OCI-LY7 (cell line): ENCODE measurements at regions not wholly inside any gene's neighbourhood (a gene's known extent, or its start where the extent isn't known, plus 50 kb on each side); places are given as distances from the start of the nearest gene placed in this dataset.

Experiments
- BruUV-seq: library from RNA; stranded (reverse); fragments of 400-500 nt; replicated peaks from 2 replicates; lab custom pipeline; 2021; lab: Mats Ljungman, UMichigan
- CTCF ChIA-PET: fragments of 300-600 bp; sonication (Branson Sonifier 250); formaldehyde crosslinking; loops from one replicate; lab custom pipeline; 2022; ENCODE audit warnings: antibody characterized with exemption; ENCODE audit not compliant: unreplicated experiment; lab: Charles Lee
- POLR2A ChIA-PET: fragments of 300-600 bp; sonication (Branson Sonifier 250); formaldehyde crosslinking; loops from one replicate; lab custom pipeline; 2022; ENCODE audit warnings: antibody characterized with exemption; lab: Charles Lee
- DNase-seq: peaks from one replicate; pipeline ENCODE4 v3.0.0-alpha.2; 2015; ENCODE audit warnings: low spot score
- H2AFZ ChIP-seq: fragments of 200-600 bp; sonication (generic), shearing (Covaris generic); 2 replicates; pipeline ENCODE4 v1.6.1; 2014; ENCODE audit warnings: mild to moderate bottlenecking, antibody characterized with exemption, low read length, moderate library complexity
- H3K27ac ChIP-seq: fragments of 200-600 bp; sonication (generic); 2 replicates; pipeline ENCODE4 v1.5.1; 2014; ENCODE audit warnings: mixed run types, low read depth, mild to moderate bottlenecking, moderate library complexity, low read length, inconsistent platforms; ENCODE audit not compliant: poor library complexity, severe bottlenecking
- H3K36me3 ChIP-seq: fragments of 200-600 bp; sonication (generic); 2 replicates; pipeline ENCODE4 v1.6.1; 2014; ENCODE audit warnings: mild to moderate bottlenecking, antibody characterized with exemption, low read length, moderate library complexity, mixed read lengths; ENCODE audit not compliant: insufficient read depth
- H3K4me1 ChIP-seq: fragments of 200-600 bp; sonication (generic); 2 replicates; pipeline ENCODE4 v1.5.1; 2014; ENCODE audit warnings: mild to moderate bottlenecking, low read length; ENCODE audit not compliant: insufficient read depth, poor library complexity, severe bottlenecking
- H3K4me2 ChIP-seq: fragments of 200-600 bp; sonication (generic); 2 replicates; pipeline ENCODE4 v1.6.1; 2014; ENCODE audit warnings: mild to moderate bottlenecking, low read length
- H3K4me3 ChIP-seq: fragments of 200-600 bp; sonication (generic); 2 replicates; pipeline ENCODE4 v1.5.1; 2014; ENCODE audit warnings: mild to moderate bottlenecking, low read depth, low read length; ENCODE audit not compliant: poor library complexity, severe bottlenecking
- H3K79me2 ChIP-seq: fragments of 200-600 bp; sonication (generic); 2 replicates; pipeline ENCODE4 v1.6.1; 2016; ENCODE audit warnings: low read depth, mild to moderate bottlenecking, low read length, moderate library complexity, mixed read lengths; ENCODE audit not compliant: insufficient read depth
- H3K9me2 ChIP-seq: fragments of 200-600 bp; sonication (generic); 2 replicates; pipeline ENCODE4 v1.6.1; 2016; ENCODE audit warnings: mild to moderate bottlenecking, low read length, mixed read lengths; ENCODE audit not compliant: insufficient read depth
- H3K9me3 ChIP-seq: fragments of 200-600 bp; sonication (generic); 2 replicates; pipeline ENCODE4 v1.6.1; 2014; ENCODE audit warnings: mild to moderate bottlenecking, mixed run types, low read length, mixed read lengths
- H4K20me1 ChIP-seq: fragments of 200-600 bp; sonication (generic); 2 replicates; pipeline ENCODE4 v1.6.1; 2014; ENCODE audit warnings: mild to moderate bottlenecking, antibody characterized with exemption, low read length, moderate library complexity, mixed read lengths; ENCODE audit not compliant: insufficient read depth
- EZH2phosphoT487 ChIP-seq: fragments of 200-600 bp; sonication (generic); IDR thresholded peaks from 2 replicates; pipeline ENCODE4 v1.6.1; 2018; ENCODE audit warnings: low read depth, borderline replicate concordance, mild to moderate bottlenecking, mixed run types, antibody characterized with exemption, low read length, moderate library complexity, mixed read lengths
- intact Hi-C: fragments of 100-400 bp; cut with micrococcal nuclease; formaldehyde crosslinking; loops from one replicate; pipeline ENCODE4 v1.10.0; 2022; ENCODE audit not compliant: unreplicated experiment
- TF ChIP-seq, protein P1 (sequence below): fragments of 200-600 bp; sonication (generic); conservative IDR thresholded peaks from 2 replicates; pipeline ENCODE4 v1.5.1; 2014; ENCODE audit warnings: mild to moderate bottlenecking, antibody characterized with exemption, low read length, moderate library complexity, mixed read lengths

DNA sequence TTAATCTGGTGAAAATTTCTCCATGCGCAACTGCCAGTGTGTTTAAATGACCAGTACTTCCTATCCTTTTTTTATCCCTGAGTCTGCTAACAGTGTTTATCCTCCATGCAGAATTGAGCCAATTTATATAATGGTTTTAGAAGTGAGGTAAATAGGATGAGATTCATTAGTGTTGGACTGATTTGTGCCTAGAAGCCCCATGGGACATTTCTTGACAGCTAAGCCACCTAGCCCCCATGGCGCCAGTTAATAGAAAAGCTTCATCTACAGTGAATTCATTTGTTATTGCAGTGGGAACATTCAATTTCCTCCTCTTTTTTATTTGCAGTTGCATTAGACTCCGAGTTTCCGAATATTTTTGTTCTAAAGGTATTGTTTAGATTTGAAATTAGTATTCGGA, 175.6 kb downstream of the ARL6IP6 start:
- intact Hi-C loops, result no loop called here
- no peak for DNase-seq
- Histone ChIP-seq H3K4me3 (no peak overlapping the region), H4K20me1 (no peaks in the 10 kb centered on the region), H2AFZ (no peak overlapping the region), H3K9me2 (no peaks in the 10 kb centered on the region), H3K36me3 (no peaks in the 10 kb centered on the region), H3K79me2 (no peaks in the 10 kb centered on the region), H3K9me3 (no peaks in the 10 kb centered on the region), H3K4me2 (no peak overlapping the region), H3K27ac (no peak overlapping the region), H3K4me1 (no peaks in the 10 kb centered on the region)
- CTCF ChIA-PET, result no interaction called here
- no peak for TF ChIP-seq EZH2phosphoT487
- TF ChIP-seq, protein P1, sequence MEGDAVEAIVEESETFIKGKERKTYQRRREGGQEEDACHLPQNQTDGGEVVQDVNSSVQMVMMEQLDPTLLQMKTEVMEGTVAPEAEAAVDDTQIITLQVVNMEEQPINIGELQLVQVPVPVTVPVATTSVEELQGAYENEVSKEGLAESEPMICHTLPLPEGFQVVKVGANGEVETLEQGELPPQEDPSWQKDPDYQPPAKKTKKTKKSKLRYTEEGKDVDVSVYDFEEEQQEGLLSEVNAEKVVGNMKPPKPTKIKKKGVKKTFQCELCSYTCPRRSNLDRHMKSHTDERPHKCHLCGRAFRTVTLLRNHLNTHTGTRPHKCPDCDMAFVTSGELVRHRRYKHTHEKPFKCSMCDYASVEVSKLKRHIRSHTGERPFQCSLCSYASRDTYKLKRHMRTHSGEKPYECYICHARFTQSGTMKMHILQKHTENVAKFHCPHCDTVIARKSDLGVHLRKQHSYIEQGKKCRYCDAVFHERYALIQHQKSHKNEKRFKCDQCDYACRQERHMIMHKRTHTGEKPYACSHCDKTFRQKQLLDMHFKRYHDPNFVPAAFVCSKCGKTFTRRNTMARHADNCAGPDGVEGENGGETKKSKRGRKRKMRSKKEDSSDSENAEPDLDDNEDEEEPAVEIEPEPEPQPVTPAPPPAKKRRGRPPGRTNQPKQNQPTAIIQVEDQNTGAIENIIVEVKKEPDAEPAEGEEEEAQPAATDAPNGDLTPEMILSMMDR, result no peak
- POLR2A ChIA-PET, result interaction anchor here (0.6 to 0.7 kb wide), 2 partner anchors 110 to 926 kb away, joined by 3 read pairs; no protein-coding TSS in a partner anchor
- BruUV-seq, result no TSS peak

DNA sequence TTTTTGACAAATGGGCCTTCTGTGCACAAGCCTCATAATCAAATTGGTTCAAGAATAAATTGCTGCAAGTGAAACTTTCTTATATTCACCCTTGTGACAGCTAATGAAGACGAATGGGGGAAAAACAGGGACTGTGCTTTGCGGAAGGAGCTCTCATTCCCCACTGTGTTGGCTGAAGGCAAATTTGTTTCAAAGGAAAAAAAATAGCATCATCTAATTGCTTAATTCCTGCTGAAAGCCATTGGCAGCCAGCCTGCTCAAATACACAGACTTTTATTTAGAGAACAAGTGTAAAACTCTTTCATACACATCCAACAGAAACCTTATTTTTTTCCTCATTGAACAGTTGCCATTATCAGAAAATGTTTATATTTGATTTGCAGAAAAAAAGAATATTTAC, 172.3 kb downstream of the ARL6IP6 start:
- Histone ChIP-seq H2AFZ (no peak overlapping the region), H3K9me3 (no peaks in the 10 kb centered on the region), H3K4me1 (no peaks in the 10 kb centered on the region), H3K36me3 (no peaks in the 10 kb centered on the region), H3K9me2 (no peaks in the 10 kb centered on the region), H3K79me2 (no peaks in the 10 kb centered on the region), H4K20me1 (no peaks in the 10 kb centered on the region), H3K27ac (no peak overlapping the region), H3K4me2 (no peak overlapping the region), H3K4me3 (no peak overlapping the region)
- no peak for DNase-seq
- ChIA-PET POLR2A (no interaction called here), CTCF (no interaction called here)
- intact Hi-C loops, result no loop called here
- BruUV-seq, result no TSS peak
- no peak for TF ChIP-seq EZH2phosphoT487
- TF ChIP-seq, protein P1, result no peak

DNA sequence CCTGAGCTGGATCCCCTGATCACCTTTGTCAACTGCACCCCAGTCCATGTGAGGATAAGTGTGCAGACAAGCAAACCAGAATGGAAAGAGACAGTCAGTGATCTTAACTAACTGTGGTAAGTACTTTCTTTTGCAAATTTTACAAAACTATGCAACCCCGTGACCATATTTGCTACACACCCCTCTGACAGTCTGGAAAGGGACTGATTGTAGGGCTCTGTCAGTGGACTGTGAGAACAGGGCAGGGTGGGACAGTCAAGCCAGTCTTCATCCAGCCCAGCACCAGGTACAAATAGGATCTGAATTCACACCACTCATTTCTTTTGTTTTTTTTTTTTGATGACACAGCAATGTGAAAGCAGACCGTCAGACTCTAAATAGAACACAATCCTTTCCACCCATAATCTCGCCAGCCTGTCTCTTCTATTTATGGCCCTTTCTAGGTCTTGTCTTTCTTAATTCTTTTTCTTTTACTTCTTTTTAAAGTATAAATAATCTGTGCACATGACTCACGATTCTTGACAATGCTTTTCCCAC, 165.6 kb downstream of the ARL6IP6 start:
- Histone ChIP-seq H3K4me3 (no peak overlapping the region), H4K20me1 (no peaks in the 10 kb centered on the region), H3K27ac (no peak overlapping the region), H2AFZ (no peak overlapping the region), H3K36me3 (no peaks in the 10 kb centered on the region), H3K4me1 (no peaks in the 10 kb centered on the region), H3K9me2 (no peaks in the 10 kb centered on the region), H3K4me2 (no peak overlapping the region), H3K79me2 (no peaks in the 10 kb centered on the region), H3K9me3 (no peaks in the 10 kb centered on the region)
- intact Hi-C loops, result no loop called here
- BruUV-seq, result no TSS peak
- CTCF ChIA-PET, result no interaction called here
- POLR2A ChIA-PET, result no interaction called here
- TF ChIP-seq EZH2phosphoT487, result no peak
- TF ChIP-seq, protein P1, result no peak
- no peak for DNase-seq
